ENCODE measurements at regions not wholly inside any gene's neighbourhood (a gene's known extent, or its start where the extent isn't known, plus 50 kb on each side); places are given as distances from the start of the nearest gene placed in this dataset.

DNA sequence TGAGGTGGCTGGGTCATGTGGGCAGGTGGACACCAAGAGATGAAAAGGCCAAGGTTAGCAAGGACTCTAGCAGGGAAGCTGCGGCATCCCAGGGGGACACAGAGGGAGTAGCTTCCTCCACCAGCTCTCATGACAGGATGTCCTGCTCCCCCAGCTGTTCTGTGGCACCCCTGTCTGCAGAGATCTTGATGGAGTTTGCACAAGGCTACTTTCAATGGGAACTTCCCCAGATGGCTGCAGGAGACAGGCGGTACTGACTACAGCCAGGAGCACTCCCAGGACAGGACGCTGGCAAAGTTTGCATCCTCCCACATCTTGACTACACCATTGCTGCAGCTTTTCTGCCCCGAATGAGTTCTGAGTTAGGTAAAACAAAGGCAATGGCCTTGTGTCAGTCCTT is 312.8 kb downstream of the TLE4 start:
- no peak overlapping the region for H3K9ac ChIP-seq (ENCODE audit: low read length)
- no peaks in the 10 kb centered on the region for H3K4me1 ChIP-seq (ENCODE audit: control insufficient read depth, low read depth, low read length)
- H3K9me3 ChIP-seq (ENCODE audit: control insufficient read depth, low read depth, low read length): no peaks in the 10 kb centered on the region
- H3K27me3 ChIP-seq (ENCODE audit: control insufficient read depth, insufficient read depth, low read length): no peaks in the 10 kb centered on the region
- no peaks in the 10 kb centered on the region for H3K36me3 ChIP-seq (ENCODE audit: control insufficient read depth, low read depth, low read length)
- H3K4me3 ChIP-seq (ENCODE audit: low read length): no peak overlapping the region
- no peak overlapping the region for H3K27ac ChIP-seq (ENCODE audit: low read length)

DNA sequence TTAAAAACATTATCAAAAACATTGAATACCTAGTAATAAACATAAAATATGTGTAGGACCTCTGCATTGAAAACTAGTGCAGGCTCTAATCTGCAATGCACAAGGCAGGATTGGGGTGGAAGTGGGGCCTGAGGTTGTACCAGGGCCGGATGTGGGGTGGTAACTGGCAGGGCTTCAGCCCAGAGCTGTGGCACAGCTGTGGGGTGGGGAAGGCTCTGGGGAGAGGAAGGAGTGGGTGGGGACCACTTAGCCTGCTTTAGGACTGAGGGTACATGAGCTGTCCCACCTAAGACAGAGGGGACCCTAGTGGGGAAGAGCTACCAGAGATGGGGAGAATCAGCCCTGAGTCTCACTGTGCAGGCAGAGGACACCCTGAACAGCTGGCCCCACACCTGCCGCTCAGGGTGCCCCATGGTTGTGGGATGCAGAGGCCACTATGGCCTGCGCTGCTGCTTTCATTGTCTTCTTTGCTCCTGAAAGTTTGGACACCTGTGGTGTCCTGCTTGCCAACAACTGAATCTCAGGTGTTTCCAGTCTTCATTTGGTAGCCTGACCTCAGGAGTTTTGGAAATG is 311.4 kb downstream of the TLE4 start:
- Histone ChIP-seq H3K4me3 (ENCODE audit: low read length) (no peak overlapping the region), H3K9ac (ENCODE audit: low read length) (no peak overlapping the region)

DNA sequence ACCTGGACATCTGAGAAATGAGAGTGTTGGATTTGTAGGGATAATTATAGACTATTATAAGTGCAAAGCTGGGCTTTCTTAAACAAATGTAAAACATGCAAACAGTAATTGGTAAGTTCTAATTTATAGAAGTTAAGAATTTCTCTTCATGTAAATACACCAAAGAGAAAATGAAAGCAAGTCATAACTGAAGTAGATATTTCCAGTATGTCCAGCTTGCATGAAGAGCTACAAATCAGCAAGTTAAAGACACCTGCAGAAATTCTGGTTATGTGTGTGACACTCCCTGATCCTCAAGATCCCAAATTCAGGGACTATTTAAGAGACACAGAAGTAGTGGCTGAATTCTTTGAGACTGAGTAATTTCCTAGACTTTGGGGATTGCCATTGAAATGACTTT is 308.9 kb downstream of the TLE4 start:
- Histone ChIP-seq H3K36me3 (ENCODE audit: control insufficient read depth, low read depth, low read length) (no peaks in the 10 kb centered on the region), H3K4me3 (ENCODE audit: low read length) (no peak overlapping the region), H3K9ac (ENCODE audit: low read length) (no peak overlapping the region), H3K27me3 (ENCODE audit: control insufficient read depth, insufficient read depth, low read length) (no peaks in the 10 kb centered on the region), H3K9me3 (ENCODE audit: control insufficient read depth, low read depth, low read length) (no peaks in the 10 kb centered on the region), H3K27ac (ENCODE audit: low read length) (no peak overlapping the region), H3K4me1 (ENCODE audit: control insufficient read depth, low read depth, low read length) (no peaks in the 10 kb centered on the region)

More for the DNA sequence above, 311.4 kb downstream of the TLE4 start:
- H3K9me3 ChIP-seq (ENCODE audit: control insufficient read depth, low read depth, low read length): no peaks in the 10 kb centered on the region
- H3K36me3 ChIP-seq (ENCODE audit: control insufficient read depth, low read depth, low read length): no peaks in the 10 kb centered on the region
- no peak overlapping the region for H3K27ac ChIP-seq (ENCODE audit: low read length)
- no peaks in the 10 kb centered on the region for H3K4me1 ChIP-seq (ENCODE audit: control insufficient read depth, low read depth, low read length)
- H3K27me3 ChIP-seq (ENCODE audit: control insufficient read depth, insufficient read depth, low read length): no peaks in the 10 kb centered on the region

DNA sequence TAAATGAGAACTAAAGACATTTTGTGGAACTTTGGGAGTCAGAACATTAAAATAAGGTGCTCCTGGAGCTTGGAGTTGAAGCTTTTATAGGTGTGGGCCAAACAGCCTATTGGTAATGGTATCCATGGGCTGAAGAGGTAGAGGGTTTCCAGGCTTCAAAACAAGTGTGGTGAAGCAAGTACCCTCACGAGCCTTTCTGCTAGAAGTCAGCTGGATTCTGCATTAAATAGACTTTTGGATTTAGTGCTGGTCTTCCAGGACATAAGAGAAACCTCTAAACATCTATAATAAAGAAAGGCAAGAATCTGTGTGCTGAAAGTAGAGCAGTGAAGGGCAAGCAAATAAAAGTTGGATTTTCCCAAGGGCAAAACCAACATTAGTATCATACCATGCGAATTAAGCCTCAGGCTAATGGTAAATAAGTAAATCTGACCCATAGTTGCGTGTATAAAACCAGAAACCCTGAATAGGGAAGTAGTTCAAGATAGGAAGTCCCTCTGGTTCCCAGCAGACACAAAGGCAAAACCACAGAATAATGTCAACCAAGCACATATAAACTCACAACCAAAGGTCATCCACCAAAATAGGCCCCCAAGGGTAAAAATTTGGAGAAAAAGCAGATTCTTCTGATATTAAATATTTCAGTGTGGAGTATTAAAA is 306.3 kb downstream of the TLE4 start:
- Histone ChIP-seq H3K4me1 (ENCODE audit: control insufficient read depth, low read depth, low read length) (no peaks in the 10 kb centered on the region), H3K27me3 (ENCODE audit: control insufficient read depth, insufficient read depth, low read length) (no peaks in the 10 kb centered on the region), H3K36me3 (ENCODE audit: control insufficient read depth, low read depth, low read length) (no peaks in the 10 kb centered on the region), H3K9me3 (ENCODE audit: control insufficient read depth, low read depth, low read length) (no peaks in the 10 kb centered on the region), H3K4me3 (ENCODE audit: low read length) (no peak overlapping the region), H3K9ac (ENCODE audit: low read length) (no peak overlapping the region), H3K27ac (ENCODE audit: low read length) (no peak overlapping the region)

DNA sequence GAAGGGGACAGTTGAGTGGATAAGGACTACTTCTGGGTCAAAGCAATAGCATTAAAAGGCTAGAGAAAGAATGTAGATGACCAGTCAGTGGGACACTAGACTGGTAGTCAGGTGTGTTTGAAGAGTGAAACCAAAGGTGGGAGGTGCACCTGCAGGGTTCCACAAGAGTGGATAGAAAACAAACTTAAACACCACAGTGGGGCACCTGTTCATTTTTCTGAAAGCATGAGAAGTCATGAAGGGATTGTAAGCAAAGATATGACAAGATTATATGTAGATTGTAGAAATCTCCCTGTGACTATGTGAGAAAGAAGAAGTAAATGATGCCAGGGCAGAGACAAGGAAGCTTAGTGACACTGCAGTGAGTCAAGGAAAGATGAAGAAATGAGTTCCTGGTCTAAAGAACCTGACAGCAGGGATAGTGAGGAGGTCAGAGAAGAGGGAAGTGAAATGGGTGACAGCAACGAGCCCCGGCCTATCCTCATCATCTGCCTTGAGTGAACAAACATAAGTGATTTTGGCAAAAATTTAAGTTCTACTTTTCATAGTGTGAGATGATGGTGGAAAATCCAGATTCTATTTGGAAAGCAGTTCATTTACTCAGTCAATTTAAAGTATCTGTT is 296.9 kb downstream of the TLE4 start:
- Histone ChIP-seq H3K27ac (ENCODE audit: low read length) (no peak overlapping the region), H3K4me1 (ENCODE audit: control insufficient read depth, low read depth, low read length) (no peaks in the 10 kb centered on the region), H3K36me3 (ENCODE audit: control insufficient read depth, low read depth, low read length) (no peaks in the 10 kb centered on the region)

DNA sequence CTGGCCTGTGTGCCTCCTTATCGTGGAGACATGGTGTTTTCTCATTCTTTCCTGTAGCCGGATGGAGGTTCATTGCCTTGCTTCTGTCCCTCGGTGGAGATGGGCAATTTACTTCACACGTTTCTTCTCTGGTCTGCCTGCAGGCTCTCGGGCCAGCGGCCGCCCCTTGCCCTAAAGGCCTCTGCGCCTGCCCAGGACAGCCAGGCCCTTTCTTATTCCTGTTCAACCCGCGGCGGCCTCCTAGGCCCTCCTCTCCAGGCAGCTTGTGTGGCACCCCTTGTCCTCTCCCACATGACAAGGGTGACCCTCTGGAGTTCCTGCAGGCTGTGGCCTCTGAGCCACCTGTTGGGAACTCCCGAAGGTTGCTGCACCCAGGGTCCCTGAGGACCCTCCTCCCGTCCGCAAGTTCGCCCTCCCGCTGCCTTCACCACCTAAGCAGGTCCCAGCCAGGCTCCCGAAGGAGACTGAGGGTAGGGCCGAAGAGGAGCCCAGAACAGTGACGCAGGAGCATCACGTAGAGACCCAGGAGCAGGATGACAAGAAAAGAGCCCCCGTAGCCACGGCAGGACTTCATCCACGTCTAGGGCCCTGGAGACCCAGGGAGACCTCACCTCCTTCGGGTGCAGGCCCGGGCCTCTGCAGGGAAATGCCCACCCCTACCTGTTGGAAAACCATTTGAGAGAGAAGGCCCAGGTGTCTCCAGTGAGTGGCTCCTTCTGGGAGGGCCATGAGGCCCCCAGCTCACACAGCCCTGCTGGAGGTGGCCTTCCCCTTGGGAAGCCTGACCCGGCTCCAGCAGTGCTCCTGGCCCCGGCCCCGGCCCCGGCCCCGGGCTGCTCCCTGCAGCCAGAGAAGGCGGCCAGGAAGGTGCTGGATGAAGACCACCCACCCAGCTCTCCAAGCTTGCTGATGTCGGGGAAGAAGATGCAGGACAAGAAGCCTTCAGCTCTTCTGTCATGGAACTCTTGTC is 291.4 kb downstream of the TLE4 start:
- Histone ChIP-seq H3K27me3 (ENCODE audit: control insufficient read depth, insufficient read depth, low read length) (no peaks in the 10 kb centered on the region), H3K4me1 (ENCODE audit: control insufficient read depth, low read depth, low read length) (no peaks in the 10 kb centered on the region), H3K36me3 (ENCODE audit: control insufficient read depth, low read depth, low read length) (no peaks in the 10 kb centered on the region), H3K27ac (ENCODE audit: low read length) (no peak overlapping the region), H3K9ac (ENCODE audit: low read length) (no peak overlapping the region), H3K4me3 (ENCODE audit: low read length) (no peak overlapping the region), H3K9me3 (ENCODE audit: control insufficient read depth, low read depth, low read length) (peaks cover 3% of the 10 kb centered on the region)

More for the DNA sequence above, 296.9 kb downstream of the TLE4 start:
- no peak overlapping the region for H3K4me3 ChIP-seq (ENCODE audit: low read length)
- no peaks in the 10 kb centered on the region for H3K9me3 ChIP-seq (ENCODE audit: control insufficient read depth, low read depth, low read length)
- no peak overlapping the region for H3K9ac ChIP-seq (ENCODE audit: low read length)
- H3K27me3 ChIP-seq (ENCODE audit: control insufficient read depth, insufficient read depth, low read length): no peaks in the 10 kb centered on the region

DNA sequence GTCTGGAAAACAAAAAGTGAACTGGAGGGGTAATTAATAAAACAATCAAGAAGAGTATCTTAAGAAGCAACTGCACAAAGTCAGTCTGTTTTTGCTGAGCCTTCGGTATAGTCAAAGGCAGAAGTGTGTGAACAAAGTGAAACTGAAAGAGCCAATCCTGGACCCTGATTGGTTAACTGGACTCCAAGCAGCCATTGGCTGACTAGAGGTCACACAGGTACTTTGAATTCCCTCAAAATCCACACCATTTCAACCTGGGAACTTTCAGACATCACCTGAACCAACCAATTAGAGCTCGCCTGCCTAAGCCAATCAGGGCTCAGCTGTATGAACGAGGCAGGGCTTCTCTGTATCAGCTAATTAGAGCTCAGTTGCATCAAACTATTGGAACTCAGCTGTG is 286.7 kb downstream of the TLE4 start:
- H3K4me1 ChIP-seq (ENCODE audit: control insufficient read depth, low read depth, low read length): no peaks in the 10 kb centered on the region
- H3K4me3 ChIP-seq (ENCODE audit: low read length): no peak overlapping the region
- H3K36me3 ChIP-seq (ENCODE audit: control insufficient read depth, low read depth, low read length): no peaks in the 10 kb centered on the region
- H3K9ac ChIP-seq (ENCODE audit: low read length): no peak overlapping the region
- no peak overlapping the region for H3K27ac ChIP-seq (ENCODE audit: low read length)
- H3K27me3 ChIP-seq (ENCODE audit: control insufficient read depth, insufficient read depth, low read length): no peaks in the 10 kb centered on the region
- peaks cover 3% of the 10 kb centered on the region for H3K9me3 ChIP-seq (ENCODE audit: control insufficient read depth, low read depth, low read length)

DNA sequence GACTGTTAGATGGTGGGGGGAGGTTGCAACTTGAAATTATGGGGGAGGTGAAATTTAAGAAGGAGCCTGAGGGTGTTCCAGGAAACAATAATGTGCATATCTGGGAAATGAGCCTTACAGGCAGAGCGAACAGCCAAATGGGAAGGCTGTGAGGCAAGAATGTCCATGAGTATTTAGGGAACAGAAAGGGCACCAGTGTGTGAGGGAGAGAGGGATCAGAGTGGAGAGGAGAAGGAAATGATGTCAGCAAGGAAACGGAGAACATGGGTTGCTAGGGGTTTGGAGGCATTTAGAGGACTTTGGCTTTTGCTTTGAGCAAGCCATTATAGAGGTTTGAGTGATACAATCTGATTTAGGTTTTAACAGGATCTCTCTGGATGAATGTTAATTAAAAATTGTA is 285.4 kb downstream of the TLE4 start:
- Histone ChIP-seq H3K9me3 (ENCODE audit: control insufficient read depth, low read depth, low read length) (no peaks in the 10 kb centered on the region), H3K4me3 (ENCODE audit: low read length) (no peak overlapping the region), H3K36me3 (ENCODE audit: control insufficient read depth, low read depth, low read length) (no peaks in the 10 kb centered on the region), H3K9ac (ENCODE audit: low read length) (no peak overlapping the region), H3K4me1 (ENCODE audit: control insufficient read depth, low read depth, low read length) (no peaks in the 10 kb centered on the region), H3K27ac (ENCODE audit: low read length) (no peak overlapping the region), H3K27me3 (ENCODE audit: control insufficient read depth, insufficient read depth, low read length) (no peaks in the 10 kb centered on the region)

DNA sequence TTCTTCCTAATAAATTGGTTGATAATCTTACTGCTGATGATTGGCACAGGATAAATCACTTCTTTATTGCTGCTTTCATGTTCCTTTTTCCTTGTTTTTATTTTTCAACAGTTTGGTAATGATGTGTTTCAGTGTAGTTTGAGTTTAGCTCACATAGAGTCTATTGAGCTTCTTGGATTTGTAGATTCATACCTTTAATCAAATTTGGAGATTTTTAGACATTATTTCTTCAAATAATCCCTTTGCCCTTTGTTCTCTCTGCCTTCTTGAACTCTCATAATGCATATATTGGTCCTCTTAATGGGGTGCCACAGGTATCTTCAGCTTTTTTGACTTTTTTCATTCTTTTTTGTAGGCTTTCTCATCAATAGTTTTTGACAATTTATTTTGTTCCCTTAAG is 275.3 kb downstream of the TLE4 start:
- peaks cover 5% of the 10 kb centered on the region for H3K4me1 ChIP-seq (ENCODE audit: control insufficient read depth, low read depth, low read length)
- H3K9ac ChIP-seq (ENCODE audit: low read length): no peak overlapping the region
- no peak overlapping the region for H3K27ac ChIP-seq (ENCODE audit: low read length)
- H3K4me3 ChIP-seq (ENCODE audit: low read length): no peak overlapping the region
- H3K27me3 ChIP-seq (ENCODE audit: control insufficient read depth, insufficient read depth, low read length): no peaks in the 10 kb centered on the region
- H3K9me3 ChIP-seq (ENCODE audit: control insufficient read depth, low read depth, low read length): peaks cover 3% of the 10 kb centered on the region
- H3K36me3 ChIP-seq (ENCODE audit: control insufficient read depth, low read depth, low read length): no peaks in the 10 kb centered on the region

DNA sequence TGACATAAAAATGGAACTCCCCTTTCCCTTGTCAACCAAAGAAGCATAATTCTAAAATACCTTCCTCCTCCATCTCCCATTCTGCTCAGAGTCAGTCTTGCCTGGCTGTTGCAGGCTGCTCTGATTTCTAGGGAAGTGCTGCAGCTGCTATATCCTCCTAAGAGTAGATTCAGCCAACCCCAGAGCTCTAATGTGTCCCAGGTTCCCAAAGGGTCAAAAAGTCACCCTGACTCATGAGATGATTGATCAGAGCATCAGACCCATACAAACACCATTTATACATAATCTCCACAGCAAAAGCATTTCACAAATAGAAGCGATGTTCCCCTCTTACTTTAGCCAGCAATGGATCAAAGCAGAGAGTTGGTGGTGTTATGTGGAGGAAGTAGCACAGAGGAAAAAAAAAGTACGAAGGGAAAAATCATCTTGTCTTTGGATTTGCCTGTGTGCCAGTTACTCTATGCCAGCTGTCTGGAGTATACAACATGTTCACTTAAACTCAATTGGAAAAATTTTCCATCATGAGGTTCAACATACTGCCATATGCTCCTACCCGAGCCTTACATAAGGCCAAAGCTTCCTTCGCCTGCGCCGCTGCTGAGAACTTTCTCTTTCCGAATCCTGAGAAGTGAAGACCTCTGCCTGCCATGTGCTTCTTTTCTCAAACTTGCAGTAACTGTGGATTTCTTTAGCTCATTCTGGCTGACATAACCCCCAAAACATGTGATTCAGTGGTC is 258.0 kb downstream of the TLE4 start:
- Histone ChIP-seq H3K36me3 (ENCODE audit: control insufficient read depth, low read depth, low read length) (no peaks in the 10 kb centered on the region), H3K9ac (ENCODE audit: low read length) (no peak overlapping the region), H3K27me3 (ENCODE audit: control insufficient read depth, insufficient read depth, low read length) (no peaks in the 10 kb centered on the region), H3K27ac (ENCODE audit: low read length) (no peak overlapping the region), H3K4me1 (ENCODE audit: control insufficient read depth, low read depth, low read length) (peaks cover 11% of the 10 kb centered on the region), H3K4me3 (ENCODE audit: low read length) (no peak overlapping the region), H3K9me3 (ENCODE audit: control insufficient read depth, low read depth, low read length) (no peaks in the 10 kb centered on the region)

DNA sequence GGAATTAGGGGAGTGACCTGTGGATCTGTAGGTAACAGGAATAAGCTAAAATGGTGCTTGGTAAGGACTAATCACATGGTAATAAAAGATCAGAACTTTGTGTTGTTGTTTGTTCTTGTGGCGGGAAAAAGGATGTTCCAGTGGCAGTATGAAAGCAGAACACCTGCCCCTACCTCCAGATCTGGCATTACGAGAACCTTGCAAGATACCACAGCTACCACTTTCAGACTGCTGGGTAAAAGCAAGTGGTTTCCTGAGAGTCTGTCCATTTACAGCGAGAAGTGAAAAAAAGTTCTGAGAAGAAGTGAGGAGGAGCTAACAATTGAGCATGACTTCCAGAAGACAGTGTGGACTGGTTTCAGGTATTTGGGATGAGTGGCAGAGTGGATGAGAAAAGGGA is 252.5 kb downstream of the TLE4 start:
- no peaks in the 10 kb centered on the region for H3K9me3 ChIP-seq (ENCODE audit: control insufficient read depth, low read depth, low read length)
- H3K9ac ChIP-seq (ENCODE audit: low read length): no peak overlapping the region
- H3K4me3 ChIP-seq (ENCODE audit: low read length): no peak overlapping the region
- no peaks in the 10 kb centered on the region for H3K4me1 ChIP-seq (ENCODE audit: control insufficient read depth, low read depth, low read length)
- H3K27ac ChIP-seq (ENCODE audit: low read length): no peak overlapping the region
- no peaks in the 10 kb centered on the region for H3K36me3 ChIP-seq (ENCODE audit: control insufficient read depth, low read depth, low read length)
- H3K27me3 ChIP-seq (ENCODE audit: control insufficient read depth, insufficient read depth, low read length): no peaks in the 10 kb centered on the region

Data from iPS-18a (cell line).